Lower leg skin (tissue), 3 donors: ENCODE measurements at regions not wholly inside any gene's neighbourhood (a gene's known extent, or its start where the extent isn't known, plus 50 kb on each side); places are given as distances from the start of the nearest gene placed in this dataset.

Source experiments
- POLR2A ChIP-seq, 2 donors: fragments of 450-650 bp; IDR thresholded peaks; one replicate each; pipeline ENCODE4 v1.6.1; 2016 to 2017; ENCODE audit warnings: antibody characterized with exemption in 2 of 2, mild to moderate bottlenecking in 1 of 2, moderate library complexity in 1 of 2
- TF ChIP-seq, protein P1 (sequence below), 3 donors: fragments of 450-650 bp; IDR thresholded peaks; one replicate each; pipeline ENCODE4 v1.5.1; 2016; ENCODE audit warnings: antibody characterized with exemption in 3 of 3, mild to moderate bottlenecking in 3 of 3, moderate library complexity in 2 of 3

- no peak for TF ChIP-seq POLR2A (IDR thresholded peaks at IDR 0.05)
- TF ChIP-seq, protein P1, sequence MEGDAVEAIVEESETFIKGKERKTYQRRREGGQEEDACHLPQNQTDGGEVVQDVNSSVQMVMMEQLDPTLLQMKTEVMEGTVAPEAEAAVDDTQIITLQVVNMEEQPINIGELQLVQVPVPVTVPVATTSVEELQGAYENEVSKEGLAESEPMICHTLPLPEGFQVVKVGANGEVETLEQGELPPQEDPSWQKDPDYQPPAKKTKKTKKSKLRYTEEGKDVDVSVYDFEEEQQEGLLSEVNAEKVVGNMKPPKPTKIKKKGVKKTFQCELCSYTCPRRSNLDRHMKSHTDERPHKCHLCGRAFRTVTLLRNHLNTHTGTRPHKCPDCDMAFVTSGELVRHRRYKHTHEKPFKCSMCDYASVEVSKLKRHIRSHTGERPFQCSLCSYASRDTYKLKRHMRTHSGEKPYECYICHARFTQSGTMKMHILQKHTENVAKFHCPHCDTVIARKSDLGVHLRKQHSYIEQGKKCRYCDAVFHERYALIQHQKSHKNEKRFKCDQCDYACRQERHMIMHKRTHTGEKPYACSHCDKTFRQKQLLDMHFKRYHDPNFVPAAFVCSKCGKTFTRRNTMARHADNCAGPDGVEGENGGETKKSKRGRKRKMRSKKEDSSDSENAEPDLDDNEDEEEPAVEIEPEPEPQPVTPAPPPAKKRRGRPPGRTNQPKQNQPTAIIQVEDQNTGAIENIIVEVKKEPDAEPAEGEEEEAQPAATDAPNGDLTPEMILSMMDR (IDR thresholded peaks at IDR 0.05): no peak
These were observed 58.5 kb upstream of the TMPO start for GRCh38 chr12:98456576-98457573.
